Left colon (tissue), 2 donors: ENCODE measurements at regions not wholly inside any gene's neighbourhood (a gene's known extent, or its start where the extent isn't known, plus 50 kb on each side); places are given as distances from the start of the nearest gene placed in this dataset.
A peak's percentile ranks its signal among the peaks of the same experiment; 100 is the strongest.
"Not testable (repeated sequence)": the region's sequence is repeated elsewhere in the genome, so short reads cannot be mapped to it uniquely, and the experiment has no call there.

ENCODE experiments used
- ATAC-seq: fragments of 200-7000 bp; cut with Tn5 transposase; one replicate; pipeline ENCODE4 v1.9.1; 2020; ENCODE audit warnings: mild to moderate bottlenecking, moderate library complexity
- DNase-seq, 2 donors: peaks; one replicate each; pipeline ENCODE4 v3.0.0-alpha.2; 2020
- intact Hi-C, 2 donors: fragments of 100-400 bp; cut with DNase I in 1 of 2; cut with micrococcal nuclease in 1 of 2; formaldehyde crosslinking; loops; one replicate each; pipeline versions ENCODE4 v1.11.2 to v1.14.0; 2022; cut with DNase I, micrococcal nuclease
- donor health status: DM: no; HTN: no; CAD: no.
- donor health status: DM: yes; HTN: yes; CAD: no.

DNA sequence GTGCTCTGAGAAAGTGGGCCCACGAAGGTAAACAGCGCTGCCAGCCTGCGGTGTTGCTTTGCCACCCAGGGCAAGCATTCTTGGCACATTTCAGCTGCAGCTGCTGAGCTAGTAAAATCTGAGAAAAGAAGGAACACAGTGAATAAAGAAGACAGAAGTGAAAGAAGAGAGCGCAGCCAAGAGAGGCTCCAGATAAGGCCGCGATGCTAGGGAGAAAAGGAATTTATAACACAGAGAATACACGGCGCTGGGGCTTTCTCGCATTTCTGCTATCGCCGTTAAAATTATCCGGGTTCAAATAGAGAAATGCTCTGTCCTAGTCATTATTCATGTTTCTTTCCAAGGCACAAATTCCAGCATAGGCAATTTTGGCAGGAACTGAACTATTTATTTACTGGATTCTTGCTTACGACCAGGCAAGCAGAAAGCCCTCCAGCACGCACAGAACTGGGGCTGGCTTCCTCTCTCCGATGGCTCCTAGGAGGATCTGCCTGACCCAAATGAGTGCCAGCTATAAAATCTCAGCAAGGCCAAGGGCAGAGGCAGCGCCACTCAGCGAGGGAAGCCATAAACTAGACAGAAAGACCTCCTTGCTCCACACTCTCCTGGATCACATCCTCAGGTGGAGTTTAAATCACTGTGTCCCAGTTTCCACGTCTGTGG, 111.2 kb downstream of the ATPSCKMT start:
- DNase-seq: no peak
- ATAC-seq: no peak
- intact Hi-C loops: no loop called here

DNA sequence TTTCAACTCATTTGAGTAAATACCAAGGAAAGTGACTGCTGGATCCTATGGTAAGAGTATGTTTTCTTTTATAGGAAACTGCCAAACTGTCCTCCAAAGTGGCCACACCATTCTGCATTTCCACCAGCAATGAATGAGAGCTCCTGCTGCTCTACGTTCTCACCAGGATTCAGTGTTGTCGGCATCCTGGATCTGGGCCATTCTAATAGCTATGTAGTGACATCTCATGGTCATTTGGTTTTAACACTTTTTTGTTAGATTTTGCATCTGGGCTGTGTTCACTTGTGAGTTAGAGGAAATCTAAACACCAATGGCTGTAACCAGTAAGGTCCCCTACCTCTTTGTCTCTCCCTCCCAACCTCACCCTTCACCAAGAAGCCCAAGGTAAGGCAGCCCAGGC, 115.9 kb downstream of the ATPSCKMT start:
- intact Hi-C loops: no loop called here
- DNase-seq (no peak), ATAC-seq (no peak)

DNA sequence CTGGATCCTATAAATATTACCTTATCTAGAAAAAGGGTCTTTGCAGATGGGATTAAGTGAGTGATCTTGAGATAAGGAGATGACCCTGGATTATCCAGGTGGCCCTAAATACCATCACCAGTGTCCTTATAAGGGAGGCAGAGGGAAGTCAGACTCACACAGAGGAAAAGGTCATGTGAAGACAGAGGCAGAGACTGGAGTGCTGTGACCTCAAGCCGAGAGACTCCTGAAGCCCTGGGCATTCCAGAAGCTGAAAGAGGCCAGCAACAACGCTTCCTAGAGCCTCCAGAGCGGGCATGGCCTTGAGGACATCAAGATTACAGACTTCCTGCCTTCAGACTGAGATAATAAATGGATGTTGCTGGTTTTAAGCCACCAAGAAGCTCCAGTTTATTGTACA, 118.8 kb downstream of the ATPSCKMT start:
- intact Hi-C loops: no loop called here
- ATAC-seq (no peak), DNase-seq (no peak)

DNA sequence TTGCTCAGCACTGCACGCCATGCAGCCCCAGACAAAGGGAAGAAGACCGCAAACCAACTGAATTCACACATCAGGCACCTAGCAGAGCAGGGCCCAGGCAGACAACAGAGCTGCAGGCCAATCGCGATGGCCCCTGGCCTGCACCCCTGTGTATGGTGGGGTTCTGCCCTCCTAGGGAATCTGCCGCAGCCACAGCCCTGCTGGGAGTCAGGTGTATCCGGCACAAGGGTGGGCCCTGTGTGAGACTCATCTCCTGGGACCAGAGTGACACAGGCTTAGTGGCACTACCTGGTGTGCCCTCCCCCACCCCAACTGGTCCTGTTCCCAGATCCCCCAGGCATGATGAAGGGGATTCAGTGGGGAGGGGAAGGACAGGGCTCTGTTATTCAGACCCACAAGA, 122.8 kb downstream of the ATPSCKMT start:
- ATAC-seq: no peak
- DNase-seq: no peak
- intact Hi-C loops: no loop called here

DNA sequence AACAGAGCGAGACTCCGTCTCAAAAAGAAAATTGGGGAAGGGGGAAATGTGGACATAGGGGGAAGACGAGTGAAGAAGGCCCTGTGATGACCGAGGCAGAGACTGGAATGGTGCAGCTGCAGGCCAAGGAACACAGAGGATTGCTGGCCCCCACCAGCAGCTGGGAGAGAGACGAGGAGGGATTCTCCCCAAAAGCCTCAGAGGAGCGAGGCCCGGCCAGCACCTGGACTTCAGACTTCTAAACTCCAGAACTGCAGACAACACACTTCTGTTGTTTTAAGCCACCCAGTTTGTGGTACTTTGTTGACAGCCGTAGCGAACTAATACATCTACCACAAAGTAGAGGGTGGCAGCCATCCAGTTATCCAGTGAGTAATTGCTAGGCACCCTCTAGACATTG, 124.6 kb downstream of the ATPSCKMT start:
- ATAC-seq: no peak
- intact Hi-C loops: no loop called here
- DNase-seq: no peak

DNA sequence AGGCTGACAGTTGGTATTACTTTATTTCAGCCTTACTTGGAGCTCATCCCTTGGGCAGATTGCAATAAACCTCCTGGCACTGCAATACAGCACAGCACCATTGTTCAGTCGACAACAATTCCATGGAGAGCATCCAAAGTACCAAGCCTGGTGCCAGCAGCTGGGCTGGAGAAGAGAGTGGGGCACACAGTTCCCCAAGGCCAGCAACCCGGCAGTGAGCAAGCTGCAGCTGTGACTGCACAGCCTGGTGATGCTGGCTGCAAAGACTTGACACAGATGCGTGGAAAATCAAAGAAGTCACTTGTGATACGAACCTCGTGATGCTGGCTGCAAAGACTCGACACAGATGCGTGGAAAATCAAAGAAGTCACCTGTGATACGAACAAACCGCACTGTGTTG, 125.4 kb downstream of the ATPSCKMT start:
- intact Hi-C loops: no loop called here
- ATAC-seq (no peak), DNase-seq (no peak)

DNA sequence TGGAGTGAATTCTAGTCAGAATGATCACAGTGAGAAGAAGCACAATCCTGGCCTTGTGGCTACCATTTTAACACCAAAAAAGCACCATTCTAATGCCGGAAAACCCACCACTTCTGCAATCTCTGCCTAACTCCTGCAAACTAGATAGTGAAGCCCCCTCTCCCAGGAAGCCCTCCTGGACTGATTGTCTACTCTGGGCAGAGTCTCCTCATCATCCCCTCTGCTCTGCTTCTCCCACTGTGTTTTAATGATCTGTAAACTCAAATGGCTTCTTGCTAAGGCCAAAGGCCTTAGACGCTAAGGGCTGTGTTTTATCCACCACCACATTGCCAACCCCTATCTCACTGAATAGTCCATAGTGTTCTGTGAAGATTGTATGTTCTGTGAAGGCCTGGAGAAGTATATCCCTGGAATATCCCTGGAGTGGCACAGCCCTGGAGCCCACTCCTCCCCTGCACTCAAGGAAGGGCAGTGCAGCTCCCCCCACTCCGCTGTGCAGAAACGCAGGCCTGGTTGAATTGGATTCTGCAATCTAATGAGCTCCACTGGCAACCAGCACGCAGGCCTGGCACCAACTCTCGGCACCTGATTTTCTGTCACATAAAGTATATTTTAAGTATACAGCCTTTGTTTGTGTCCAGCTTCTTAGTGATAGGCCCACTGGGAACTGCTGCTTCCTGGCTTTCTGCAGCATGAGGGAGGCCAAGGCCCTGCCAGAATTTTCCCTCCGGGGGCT, 126.3 kb downstream of the ATPSCKMT start:
- intact Hi-C loops: no loop called here
- ATAC-seq (no peak), DNase-seq (no peak)

DNA sequence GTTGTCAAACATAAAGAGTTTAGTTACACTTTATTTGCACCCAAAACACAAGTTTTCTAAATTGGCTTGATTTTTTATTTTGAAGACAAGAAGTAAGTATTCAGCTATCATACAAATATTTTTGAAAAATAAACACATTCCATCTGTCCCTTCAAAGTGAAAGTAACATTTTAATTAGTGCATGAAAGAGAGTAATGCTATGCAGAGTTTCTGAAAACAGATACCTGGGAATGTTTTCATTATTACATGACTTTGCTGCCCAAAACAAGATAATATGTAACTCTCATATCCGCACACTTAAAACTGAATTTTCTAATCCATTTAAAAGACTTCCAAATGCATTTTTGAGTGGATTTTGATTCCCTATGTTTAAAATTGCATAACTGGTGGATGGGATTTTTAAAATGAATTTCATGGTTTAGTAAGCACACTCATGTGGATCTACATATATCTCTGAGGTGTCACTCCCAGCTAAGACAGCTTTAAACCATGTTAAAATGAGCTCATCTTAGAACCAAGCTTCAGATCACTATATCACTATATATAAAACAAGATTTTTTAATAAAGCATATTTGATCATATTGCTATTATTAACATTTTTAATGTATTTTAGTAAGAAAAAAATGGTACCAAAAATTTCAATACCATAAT, 127.5 kb downstream of the ATPSCKMT start:
- intact Hi-C loops: no loop called here
- no peak for ATAC-seq
- DNase-seq: no peak

DNA sequence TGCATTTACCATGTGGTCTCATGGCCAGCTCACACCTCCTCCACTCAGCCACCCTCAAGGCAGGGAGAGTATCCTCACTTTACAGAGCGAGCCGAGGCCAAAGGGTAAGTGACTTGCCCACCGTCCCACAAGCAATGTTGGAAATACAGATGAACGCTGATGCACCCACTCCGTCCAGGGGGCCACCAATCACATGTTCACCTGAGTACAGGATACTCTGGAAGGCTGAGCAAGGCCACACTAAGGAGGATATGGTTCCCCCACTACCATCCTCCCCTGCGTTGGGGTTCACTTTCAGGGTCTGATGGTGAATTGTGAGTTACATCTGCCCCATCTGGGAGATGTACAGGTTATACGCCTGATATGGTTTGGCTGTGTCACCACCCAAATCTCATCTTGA, 128.8 kb downstream of the ATPSCKMT start:
- intact Hi-C loops: no loop called here
- ATAC-seq: no peak
- DNase-seq: no peak

DNA sequence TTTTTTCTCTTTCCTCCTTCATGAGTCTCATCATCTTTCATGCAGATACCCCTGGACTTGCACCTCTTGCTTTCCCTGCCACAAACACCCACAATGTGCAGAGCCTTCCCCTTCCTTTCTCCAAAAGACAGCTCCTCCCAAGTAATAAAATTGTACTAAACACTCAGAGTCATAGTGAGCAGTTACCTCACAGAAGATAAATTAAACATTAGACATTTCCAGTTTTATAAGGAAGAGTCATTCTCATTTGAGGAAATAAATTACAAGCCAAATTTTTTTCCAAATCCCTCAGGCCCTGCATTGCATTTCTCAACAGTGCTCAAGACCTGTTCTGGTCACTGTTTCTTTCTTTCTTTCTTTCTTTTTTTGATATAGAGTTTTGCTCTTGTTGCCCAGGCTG, 131.5 kb downstream of the ATPSCKMT start:
- ATAC-seq (no peak), DNase-seq (no peak)
- intact Hi-C loops: no loop called here

DNA sequence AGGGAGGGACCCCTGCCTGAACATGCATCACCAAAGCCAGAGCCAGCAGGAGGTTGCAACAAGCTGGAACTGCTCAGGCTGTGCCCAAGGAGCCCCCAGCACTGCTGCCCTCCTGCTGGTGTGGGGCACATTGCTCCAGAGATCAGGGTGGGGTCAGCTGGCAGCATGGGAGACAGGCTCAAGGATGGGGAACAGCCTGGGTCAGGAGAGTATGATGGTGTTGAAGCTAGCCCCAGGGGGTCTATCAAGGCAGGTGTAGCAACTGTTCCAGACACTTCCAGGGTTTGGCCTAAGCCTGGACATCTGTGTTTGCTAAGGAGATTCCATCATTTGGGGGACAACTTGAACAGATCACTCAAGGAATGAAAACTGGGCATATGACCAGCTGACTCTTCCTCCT, 133.1 kb downstream of the ATPSCKMT start:
- intact Hi-C loops: no loop called here
- ATAC-seq (no peak), DNase-seq (no peak)

DNA sequence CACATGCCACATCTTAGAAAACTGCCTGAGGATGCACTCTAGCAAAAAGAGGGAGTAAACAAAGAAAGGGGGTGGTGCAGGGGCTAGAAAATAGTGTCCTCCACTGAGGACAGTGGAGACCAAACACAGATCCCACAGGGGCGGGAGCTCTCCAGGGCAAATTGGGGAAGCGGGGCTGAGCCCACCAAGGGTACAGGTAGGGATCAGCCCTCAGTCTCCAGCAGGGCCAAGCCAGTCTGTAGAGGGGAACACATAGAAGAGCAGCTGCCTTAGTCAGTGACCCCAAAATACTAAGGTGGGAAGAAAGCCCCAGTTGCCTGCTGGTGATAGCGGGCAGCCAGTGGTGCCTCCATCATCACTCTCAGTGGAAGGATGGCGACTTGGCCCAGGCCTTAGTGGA, 134.0 kb downstream of the ATPSCKMT start:
- ATAC-seq (no peak), DNase-seq (no peak)
- intact Hi-C loops: no loop called here

DNA sequence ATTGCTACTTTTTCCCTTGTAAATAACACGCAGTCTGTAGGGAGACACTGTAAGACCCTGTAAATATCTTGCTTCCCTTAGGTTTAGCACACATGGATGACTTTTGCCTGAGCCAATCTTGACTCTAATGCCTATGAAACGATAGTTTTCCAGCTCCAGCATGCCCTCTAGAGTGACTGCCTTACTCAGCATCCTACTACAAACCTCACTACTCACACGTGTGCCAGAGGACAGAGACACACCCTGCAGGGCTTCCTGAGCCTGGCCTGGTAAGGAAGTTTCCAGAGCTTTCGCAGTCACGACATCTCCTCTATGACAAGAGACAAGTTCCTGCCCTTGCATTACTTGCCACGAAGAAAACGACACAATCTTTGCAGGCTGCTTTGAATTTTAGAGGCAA, 138.1 kb downstream of the ATPSCKMT start:
- peak; percentile 75 for ATAC-seq
- intact Hi-C loops: no loop called here
- DNase-seq: peak in 1 of 2 donors; percentile 16

DNA sequence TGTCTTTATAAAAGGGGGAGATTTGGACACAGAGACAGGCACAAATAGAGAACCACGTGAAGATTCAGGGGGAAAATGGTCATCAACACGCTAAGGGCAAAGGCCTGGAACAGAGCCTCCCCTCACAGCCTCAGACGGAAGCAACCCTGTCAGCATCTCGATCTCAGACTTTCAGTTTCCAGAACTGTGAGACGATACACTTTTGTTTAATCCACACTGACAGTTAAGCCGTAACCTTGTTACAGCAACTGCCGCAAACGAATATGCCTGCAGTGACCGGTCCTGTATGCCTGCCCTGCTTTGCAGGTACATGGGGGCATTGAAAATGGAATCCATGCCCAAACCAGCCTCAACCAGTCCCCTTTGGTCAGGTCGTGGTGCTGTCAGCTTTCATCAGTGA, 139.5 kb downstream of the ATPSCKMT start:
- ATAC-seq: no peak
- no peak for DNase-seq
- intact Hi-C loops: no loop called here

DNA sequence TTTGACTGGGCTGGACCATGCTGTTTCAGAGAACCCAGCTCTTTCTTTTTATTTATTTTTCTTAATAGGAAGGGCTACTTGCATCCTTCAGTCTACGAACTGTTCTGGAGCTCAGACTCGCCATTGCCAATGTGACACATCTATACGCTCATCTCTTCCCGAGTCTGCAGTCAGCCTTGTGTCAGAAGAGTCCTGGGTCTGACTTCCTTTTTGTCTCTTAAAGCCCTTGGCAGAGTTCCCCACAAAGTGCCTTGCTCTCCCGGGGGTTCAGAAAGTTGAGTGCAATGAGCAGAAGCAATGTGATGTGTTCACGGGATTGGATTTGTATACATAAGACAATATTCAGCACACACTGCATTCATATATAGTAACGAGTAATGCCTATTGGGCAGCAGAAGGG, 140.4 kb downstream of the ATPSCKMT start:
- no peak for DNase-seq
- ATAC-seq: no peak
- intact Hi-C loops: no loop called here

DNA sequence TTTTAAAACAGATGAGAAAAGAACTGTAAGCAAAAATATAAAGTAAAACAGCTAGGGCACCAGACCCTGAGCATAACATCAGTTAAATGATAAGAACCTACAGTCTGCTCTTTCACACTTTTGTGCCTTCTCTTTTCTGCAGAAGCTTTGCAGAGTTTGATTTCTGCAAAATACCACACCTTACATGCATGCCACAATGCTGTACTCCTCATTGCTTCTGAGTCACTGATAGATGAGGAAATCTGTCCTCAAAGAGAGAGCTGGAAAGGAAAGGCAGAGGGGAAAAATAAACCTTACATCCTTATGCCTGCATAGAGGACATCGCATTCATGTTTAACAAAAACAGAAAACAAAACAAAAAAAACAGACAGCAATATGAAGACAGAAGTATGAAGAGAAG, 142.9 kb downstream of the ATPSCKMT start:
- DNase-seq (no peak), ATAC-seq (no peak)
- intact Hi-C loops: no loop called here

DNA sequence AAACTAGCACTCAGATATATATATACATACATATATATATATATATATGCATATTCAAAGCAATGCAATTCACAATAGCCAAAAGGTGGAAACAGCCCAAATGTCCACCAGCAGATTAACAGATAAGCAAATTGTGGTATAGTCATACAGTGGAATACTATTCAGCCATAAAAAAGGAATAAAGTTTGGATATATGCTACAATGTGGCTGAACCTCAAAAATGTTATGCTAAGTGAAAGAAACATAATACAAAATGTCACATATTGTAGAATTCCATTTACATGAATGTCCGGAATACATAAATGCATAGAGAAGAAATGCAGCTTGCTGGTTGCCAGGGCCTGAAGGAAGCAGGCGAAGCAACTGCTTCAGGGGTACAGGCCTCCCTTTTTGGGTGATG, 143.4 kb downstream of the ATPSCKMT start:
- ATAC-seq (no peak), DNase-seq (no peak)
- intact Hi-C loops: no loop called here

DNA sequence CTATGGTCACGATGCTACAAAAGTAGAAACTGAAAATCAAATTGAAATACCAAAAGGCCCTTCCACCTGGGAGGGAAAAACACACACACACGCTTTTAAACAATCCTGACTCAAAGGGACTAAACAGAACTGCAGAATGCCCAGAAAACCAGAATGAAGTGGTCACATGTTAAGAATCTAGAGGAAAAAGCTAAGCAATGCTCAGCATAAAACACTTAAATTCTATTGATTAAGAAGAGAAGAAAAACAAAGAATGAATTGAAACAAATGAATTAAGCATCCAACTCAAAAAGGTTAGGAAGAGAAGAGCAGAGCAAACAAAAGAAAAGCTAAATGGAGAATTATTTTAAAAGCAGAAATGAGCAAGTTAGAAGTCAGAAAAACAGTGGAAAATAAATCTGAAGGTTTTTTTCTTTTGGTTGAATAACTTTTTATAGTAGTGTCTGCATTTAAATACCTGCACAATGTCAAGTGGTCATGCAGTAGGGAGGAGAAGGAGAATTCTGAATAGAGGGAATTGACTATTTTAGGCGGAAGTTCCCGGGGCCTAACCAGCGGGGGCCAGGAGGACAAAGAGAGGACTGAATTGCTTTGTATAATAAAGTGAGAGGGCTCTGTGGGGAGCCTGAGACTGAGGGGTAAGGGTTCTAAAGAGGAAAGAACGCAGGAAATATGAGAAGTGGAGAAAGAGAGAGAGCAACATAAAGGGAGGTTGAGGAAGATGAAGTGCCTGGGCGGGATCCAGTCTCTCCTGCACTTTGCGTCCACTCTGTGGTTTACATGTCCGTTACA, 146.8 kb downstream of the ATPSCKMT start:
- DNase-seq (no peak), ATAC-seq (no peak)
- intact Hi-C loops: no loop called here

DNA sequence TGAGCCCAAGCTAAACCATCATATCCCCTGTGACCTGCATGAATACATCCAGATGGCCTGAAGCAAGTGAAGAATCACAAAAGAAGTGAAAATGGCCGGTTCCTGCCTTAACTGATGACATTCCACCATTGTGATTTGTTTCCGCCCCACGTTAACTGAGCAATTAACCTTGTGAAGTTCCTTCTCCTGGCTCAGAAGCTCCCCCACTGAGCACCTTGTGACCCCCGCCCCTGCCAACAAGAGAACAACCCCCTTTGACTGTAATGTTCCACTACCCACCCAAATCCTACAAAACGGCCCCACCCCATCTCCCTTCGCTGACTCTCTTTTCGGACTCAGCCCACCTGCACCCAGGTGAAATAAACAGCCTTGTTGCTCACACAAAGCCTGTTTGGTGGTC, 147.5 kb downstream of the ATPSCKMT start:
- DNase-seq, intact Hi-C loops, ATAC-seq: not testable (repeated sequence)

DNA sequence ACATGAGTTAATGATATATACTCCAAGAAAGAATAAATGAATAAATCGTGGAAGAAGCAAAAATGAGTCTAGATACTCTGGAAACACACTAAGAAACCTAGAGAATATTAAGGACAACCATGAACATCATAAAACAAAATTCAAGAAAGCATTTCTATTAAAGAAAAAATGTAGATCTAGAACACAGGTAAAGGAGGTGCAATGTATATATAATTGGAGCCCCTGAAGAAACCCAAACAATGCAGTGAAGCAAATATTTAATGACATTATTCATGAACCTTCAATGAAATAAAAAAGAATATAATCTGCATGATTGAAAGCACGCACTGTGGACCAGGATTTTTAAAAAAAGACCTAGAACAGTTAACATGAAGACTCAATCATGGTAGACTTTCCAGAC, 150.1 kb downstream of the ATPSCKMT start:
- DNase-seq (no peak), ATAC-seq (no peak)
- intact Hi-C loops: no loop called here
